Adipocyte (in vitro differentiated cells): ENCODE measurements at regions not wholly inside any gene's neighbourhood (a gene's known extent, or its start where the extent isn't known, plus 50 kb on each side); places are given as distances from the start of the nearest gene placed in this dataset.

Experiments used
- DNase-seq: peaks from one replicate; pipeline ENCODE4 v3.0.0-alpha.2; 2015; ENCODE audit warnings: low read depth
- H3K27me3 ChIP-seq: replicated peaks from 2 replicates; pipeline ENCODE4 v1.7.0; 2013; ENCODE audit warnings: mild to moderate bottlenecking, low read length, moderate library complexity; ENCODE audit not compliant: control insufficient read depth, insufficient read depth
- H3K36me3 ChIP-seq: 2 replicates; pipeline ENCODE4 v1.7.0; 2013; ENCODE audit warnings: low read length, mild to moderate bottlenecking, moderate library complexity; ENCODE audit not compliant: control insufficient read depth, insufficient read depth, severe bottlenecking
- H3K4me1 ChIP-seq: 2 replicates; pipeline ENCODE4 v1.7.0; 2013; ENCODE audit warnings: mild to moderate bottlenecking, low read length, moderate library complexity; ENCODE audit not compliant: control insufficient read depth, insufficient read depth
- H3K4me3 ChIP-seq: 2 replicates; pipeline ENCODE4 v1.7.0; 2013; ENCODE audit warnings: mild to moderate bottlenecking, low read length, moderate library complexity
- H3K9ac ChIP-seq: 2 replicates; pipeline ENCODE4 v1.7.0; 2013; ENCODE audit warnings: mild to moderate bottlenecking, low read length, moderate library complexity
- H3K9me3 ChIP-seq: 2 replicates; pipeline ENCODE4 v1.7.0; 2013; ENCODE audit warnings: mild to moderate bottlenecking, low read length, moderate library complexity; ENCODE audit not compliant: control insufficient read depth

DNA sequence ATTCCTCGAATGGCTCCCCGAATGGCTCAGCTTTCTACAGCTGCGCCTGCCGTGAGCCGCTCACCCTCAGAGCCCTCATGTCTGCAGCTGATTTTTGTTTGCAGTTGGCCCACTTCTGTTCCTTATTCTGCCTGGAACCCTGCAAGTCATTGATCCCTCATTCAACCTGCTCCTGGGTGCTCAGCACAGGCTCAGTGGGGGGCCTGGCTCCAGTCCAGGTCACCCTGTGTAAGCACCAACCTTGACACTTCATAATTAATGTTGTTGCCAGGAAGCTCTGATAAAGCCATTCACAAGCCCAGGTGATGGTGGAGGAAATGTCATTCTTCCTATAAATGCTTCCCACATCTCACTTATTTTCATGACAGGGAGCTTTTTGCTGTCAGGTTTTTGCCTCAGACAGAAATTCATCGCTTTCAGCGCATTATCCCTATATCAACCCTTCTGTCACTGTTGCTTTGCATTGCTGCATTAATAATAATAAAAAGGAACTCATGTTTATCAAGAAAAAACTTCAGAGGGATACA is 85.7 kb downstream of the F11 start:
- no peak for DNase-seq
- no peaks in the 10 kb centered on the region for H3K27me3 ChIP-seq
- no peak overlapping the region for H3K4me3 ChIP-seq

DNA sequence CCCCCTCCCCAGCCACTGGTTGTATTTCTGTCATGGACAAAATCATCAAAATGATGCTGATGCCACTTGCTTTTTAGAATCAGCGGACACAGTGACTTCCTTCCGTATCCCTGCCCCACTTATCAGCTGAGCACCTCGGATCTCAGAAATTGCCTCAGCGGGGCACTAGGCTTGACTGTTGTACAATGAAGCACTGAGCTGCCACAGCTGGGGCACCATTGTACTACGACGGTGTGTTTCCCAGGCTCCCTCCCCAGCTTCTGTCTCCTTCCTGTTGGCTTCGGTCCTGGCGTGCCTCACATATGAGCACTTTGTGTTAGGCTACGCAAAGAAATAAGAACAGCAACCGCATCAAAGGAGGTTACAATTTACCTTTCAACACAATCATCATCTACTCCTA is 82.4 kb downstream of the F11 start:
- no peaks in the 10 kb centered on the region for H3K9me3 ChIP-seq
- H3K4me3 ChIP-seq = no peak overlapping the region
- DNase-seq = no peak
- H3K4me1 ChIP-seq = no peaks in the 10 kb centered on the region
- no peak overlapping the region for H3K9ac ChIP-seq
- no peaks in the 10 kb centered on the region for H3K27me3 ChIP-seq
- no peaks in the 10 kb centered on the region for H3K36me3 ChIP-seq

More for the DNA sequence above, 85.7 kb downstream of the F11 start:
- H3K36me3 ChIP-seq = no peaks in the 10 kb centered on the region
- peaks cover 6% of the 10 kb centered on the region for H3K9me3 ChIP-seq
- H3K9ac ChIP-seq = no peak overlapping the region
- no peaks in the 10 kb centered on the region for H3K4me1 ChIP-seq

DNA sequence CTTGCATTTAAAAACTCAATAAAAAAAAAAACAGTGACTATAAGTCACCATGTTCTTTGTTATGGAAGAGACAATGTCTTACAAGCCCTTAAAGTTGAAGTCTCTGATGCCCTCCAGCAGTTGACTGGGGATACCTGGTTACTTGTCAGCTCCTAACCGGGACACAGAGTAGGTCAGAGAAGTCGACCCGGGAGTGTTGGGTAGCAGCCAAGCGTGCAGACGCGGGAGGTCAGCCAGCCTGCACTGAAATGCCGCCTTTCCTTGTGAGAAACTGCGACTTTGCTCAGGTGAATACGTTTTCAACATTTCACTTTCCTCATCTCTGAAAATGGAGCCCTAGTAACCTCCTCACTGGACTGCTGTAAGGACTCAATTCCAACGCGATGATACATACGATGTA is 81.8 kb downstream of the F11 start:
- Histone ChIP-seq H3K9me3 (no peaks in the 10 kb centered on the region), H3K4me3 (no peak overlapping the region), H3K27me3 (no peaks in the 10 kb centered on the region), H3K36me3 (no peaks in the 10 kb centered on the region), H3K4me1 (no peaks in the 10 kb centered on the region), H3K9ac (no peak overlapping the region)
- DNase-seq = no peak

DNA sequence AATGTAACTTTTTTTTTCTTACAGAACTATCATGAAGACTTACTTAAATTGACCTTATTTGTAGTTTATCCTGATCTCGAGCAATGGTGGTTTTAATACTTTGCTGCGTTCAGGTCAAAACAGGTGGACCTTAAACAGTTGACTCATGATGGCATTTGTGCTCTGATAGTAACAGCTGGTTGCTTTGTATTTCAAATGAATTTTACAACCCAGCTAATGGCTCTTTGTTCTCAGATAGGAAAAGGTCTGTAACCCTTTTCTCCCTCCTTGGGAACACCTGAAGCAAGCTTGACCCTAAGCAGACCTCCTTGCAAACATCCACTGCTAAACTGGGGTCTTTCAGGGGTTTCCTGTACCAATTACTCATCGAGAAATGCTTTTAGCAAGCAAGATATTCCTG is 79.2 kb downstream of the F11 start:
- Histone ChIP-seq H3K4me1 (no peaks in the 10 kb centered on the region), H3K9ac (no peak overlapping the region), H3K4me3 (no peak overlapping the region), H3K36me3 (no peaks in the 10 kb centered on the region), H3K27me3 (no peaks in the 10 kb centered on the region), H3K9me3 (no peaks in the 10 kb centered on the region)
- no peak for DNase-seq

DNA sequence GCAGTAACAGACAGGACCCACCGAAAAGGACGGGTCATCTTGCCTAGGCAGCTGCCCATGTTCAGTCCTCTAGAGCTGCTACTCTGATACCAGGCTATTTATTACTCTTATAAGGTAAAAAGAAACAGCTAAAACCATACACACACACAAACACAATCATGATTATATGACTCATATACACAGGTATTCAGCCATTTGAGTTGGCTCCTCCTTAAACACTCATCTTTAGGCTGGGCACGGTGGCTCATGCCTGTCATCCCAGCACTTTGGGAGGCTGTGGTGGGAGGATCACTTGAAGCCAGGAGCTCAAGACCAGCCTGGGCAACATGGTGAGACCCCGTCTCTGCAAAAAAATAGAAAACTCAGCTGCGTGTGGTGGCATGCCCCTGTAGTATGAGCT is 76.6 kb downstream of the F11 start:
- H3K4me3 ChIP-seq = no peak overlapping the region
- no peak for DNase-seq
- no peak overlapping the region for H3K9ac ChIP-seq
- H3K4me1 ChIP-seq = no peaks in the 10 kb centered on the region
- no peaks in the 10 kb centered on the region for H3K36me3 ChIP-seq
- no peaks in the 10 kb centered on the region for H3K9me3 ChIP-seq
- H3K27me3 ChIP-seq = no peaks in the 10 kb centered on the region

DNA sequence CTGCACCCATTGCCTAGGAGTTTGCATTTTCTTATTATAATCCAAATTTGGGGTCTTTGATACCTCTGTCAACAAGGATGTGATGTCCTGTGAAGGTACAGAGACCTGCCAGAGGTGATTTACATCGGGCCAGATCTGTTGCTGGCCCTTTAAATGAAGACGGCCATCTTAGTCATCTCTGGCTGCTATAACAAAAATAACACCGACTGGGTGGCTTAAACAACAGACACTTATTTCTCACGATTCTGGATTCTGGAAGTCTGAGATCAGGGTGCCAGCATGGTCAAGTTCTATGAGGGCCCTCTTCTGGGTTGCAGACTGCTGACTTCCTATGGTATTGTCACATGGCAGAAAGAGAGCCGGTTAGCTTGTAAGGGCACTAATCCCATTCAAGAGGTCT is 75.7 kb downstream of the F11 start:
- no peaks in the 10 kb centered on the region for H3K36me3 ChIP-seq
- DNase-seq = no peak
- no peaks in the 10 kb centered on the region for H3K4me1 ChIP-seq
- no peaks in the 10 kb centered on the region for H3K27me3 ChIP-seq
- H3K9ac ChIP-seq = no peak overlapping the region
- H3K4me3 ChIP-seq = no peak overlapping the region
- H3K9me3 ChIP-seq = no peaks in the 10 kb centered on the region
